ENCODE measurements at regions not wholly inside any gene's neighbourhood (a gene's known extent, or its start where the extent isn't known, plus 50 kb on each side); places are given as distances from the start of the nearest gene placed in this dataset.

DNA sequence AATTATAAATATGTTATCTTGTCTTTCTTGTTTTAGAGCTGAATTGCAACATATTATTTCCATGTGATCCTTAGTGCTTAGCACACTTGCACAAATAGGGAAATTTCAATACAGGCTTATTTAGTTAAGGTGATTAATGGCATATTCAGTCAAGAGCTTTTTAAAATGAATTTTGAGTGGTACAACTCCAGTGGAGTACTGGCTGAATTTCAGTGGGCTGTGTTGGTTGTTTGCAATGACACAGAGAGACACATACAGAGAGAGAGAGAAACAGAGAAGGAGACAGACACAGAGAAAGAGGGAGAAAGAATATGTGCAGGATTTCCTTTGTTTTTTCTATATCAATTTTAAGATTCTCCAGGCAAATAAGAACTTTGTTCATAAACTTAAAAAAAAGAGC, 766.9 kb downstream of the DNAJB9 start:
- Histone ChIP-seq H3K9me3 (no peaks in the 10 kb centered on the region), H3K4me1 (no peaks in the 10 kb centered on the region), H3K36me3 (no peaks in the 10 kb centered on the region), H3K4me3 (no peak overlapping the region), H3K27me3 (no peaks in the 10 kb centered on the region), H3K27ac (no peak overlapping the region)
- TF ChIP-seq, protein P1, sequence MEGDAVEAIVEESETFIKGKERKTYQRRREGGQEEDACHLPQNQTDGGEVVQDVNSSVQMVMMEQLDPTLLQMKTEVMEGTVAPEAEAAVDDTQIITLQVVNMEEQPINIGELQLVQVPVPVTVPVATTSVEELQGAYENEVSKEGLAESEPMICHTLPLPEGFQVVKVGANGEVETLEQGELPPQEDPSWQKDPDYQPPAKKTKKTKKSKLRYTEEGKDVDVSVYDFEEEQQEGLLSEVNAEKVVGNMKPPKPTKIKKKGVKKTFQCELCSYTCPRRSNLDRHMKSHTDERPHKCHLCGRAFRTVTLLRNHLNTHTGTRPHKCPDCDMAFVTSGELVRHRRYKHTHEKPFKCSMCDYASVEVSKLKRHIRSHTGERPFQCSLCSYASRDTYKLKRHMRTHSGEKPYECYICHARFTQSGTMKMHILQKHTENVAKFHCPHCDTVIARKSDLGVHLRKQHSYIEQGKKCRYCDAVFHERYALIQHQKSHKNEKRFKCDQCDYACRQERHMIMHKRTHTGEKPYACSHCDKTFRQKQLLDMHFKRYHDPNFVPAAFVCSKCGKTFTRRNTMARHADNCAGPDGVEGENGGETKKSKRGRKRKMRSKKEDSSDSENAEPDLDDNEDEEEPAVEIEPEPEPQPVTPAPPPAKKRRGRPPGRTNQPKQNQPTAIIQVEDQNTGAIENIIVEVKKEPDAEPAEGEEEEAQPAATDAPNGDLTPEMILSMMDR (IDR thresholded peaks at IDR 0.05) = no peak
- TF ChIP-seq POLR2A (IDR thresholded peaks at IDR 0.05) (no peak), EP300 (IDR thresholded peaks at IDR 0.05) (no peak)
- DNase-seq (ENCODE audit: low spot score in 2 of 2) = no peak

DNA sequence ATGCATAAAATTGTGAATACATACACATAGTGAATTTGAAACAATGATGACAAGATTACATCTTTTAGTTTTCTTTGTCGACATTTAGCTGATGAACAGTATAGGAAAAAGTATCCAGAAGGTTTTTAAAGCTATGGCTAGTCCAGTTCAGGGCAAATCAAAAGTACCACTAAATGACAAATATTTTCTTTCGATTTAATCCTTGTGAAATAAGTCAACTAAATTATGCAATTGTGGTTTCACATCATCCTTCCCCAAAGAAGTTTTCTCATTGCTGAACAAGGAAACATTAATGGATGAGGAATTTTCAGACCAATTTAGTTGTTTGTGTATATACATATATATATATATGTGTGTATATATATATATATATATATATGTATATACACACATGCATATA, 774.0 kb downstream of the DNAJB9 start:
- H3K36me3 ChIP-seq = no peaks in the 10 kb centered on the region
- H3K4me1 ChIP-seq = no peaks in the 10 kb centered on the region
- TF ChIP-seq POLR2A (IDR thresholded peaks at IDR 0.05) (no peak), EP300 (IDR thresholded peaks at IDR 0.05) (no peak)
- TF ChIP-seq, protein P1 (IDR thresholded peaks at IDR 0.05) = no peak
- H3K27me3 ChIP-seq = no peaks in the 10 kb centered on the region
- WGBS, 2 donors = 88 to 97% methylated on average over 2 of the region's 2 CpGs
- no peak for DNase-seq (ENCODE audit: low spot score in 2 of 2)
- no peaks in the 10 kb centered on the region for H3K9me3 ChIP-seq
- no peak overlapping the region for H3K27ac ChIP-seq
- no peak overlapping the region for H3K4me3 ChIP-seq

DNA sequence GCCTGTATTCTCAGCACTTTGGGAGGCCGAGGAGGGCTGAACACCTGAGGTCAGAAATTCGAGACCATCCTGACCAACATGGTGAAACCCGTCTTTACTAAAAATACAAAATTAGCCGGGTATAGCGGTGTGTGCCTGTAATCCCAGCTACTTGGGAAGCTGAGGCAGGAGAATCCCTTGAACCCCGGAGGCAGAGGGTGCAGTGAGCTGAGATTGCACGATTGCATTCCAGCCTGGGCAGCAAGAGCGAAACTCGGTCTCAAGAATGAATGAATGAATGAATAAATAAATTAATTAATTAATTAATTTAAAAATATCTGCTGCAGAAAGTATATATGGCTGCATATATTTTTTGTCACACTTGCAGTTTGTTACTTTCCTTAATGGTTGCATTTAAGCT, 781.8 kb downstream of the DNAJB9 start:
- Histone ChIP-seq H3K27me3 (no peaks in the 10 kb centered on the region), H3K9me3 (no peaks in the 10 kb centered on the region), H3K36me3 (no peaks in the 10 kb centered on the region), H3K4me1 (no peaks in the 10 kb centered on the region), H3K27ac (no peak overlapping the region), H3K4me3 (no peak overlapping the region)
- TF ChIP-seq EP300 (IDR thresholded peaks at IDR 0.05) (no peak), POLR2A (IDR thresholded peaks at IDR 0.05) (no peak)
- TF ChIP-seq, protein P1 (IDR thresholded peaks at IDR 0.05) = no peak
- 94 to 95% methylated on average over 9 of the region's 9 CpGs for WGBS, 2 donors
- DNase-seq (ENCODE audit: low spot score in 2 of 2) = no peak

DNA sequence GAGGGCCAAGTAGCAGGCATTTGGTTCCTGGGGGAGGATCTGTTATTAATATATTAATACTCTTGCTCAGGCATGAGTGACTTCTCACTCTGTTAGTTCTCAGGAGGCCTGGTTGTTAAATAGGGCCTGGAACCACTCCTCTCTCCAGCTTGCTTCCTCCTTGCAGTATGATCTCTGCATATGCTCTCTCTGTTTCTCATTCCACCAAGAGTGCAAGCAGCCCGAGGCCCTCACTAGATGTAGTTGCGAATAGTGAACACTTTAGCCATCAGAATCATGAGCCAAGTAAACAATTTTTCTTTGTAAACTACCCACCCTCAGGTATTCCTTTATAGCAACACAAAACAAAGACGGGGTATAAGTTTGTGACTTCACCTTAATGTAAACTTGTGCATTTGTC, 784.3 kb downstream of the DNAJB9 start:
- H3K36me3 ChIP-seq = no peaks in the 10 kb centered on the region
- no peak overlapping the region for H3K4me3 ChIP-seq
- no peaks in the 10 kb centered on the region for H3K27me3 ChIP-seq
- H3K4me1 ChIP-seq = no peaks in the 10 kb centered on the region
- TF ChIP-seq POLR2A (IDR thresholded peaks at IDR 0.05) = no peak
- no peak for TF ChIP-seq EP300 (IDR thresholded peaks at IDR 0.05)
- TF ChIP-seq, protein P1 (IDR thresholded peaks at IDR 0.05) = no peak
- no peaks in the 10 kb centered on the region for H3K9me3 ChIP-seq
- no peak overlapping the region for H3K27ac ChIP-seq
- WGBS, 2 donors = 61 to 77% methylated on average over 3 of the region's 3 CpGs
- DNase-seq (ENCODE audit: low spot score in 2 of 2) = no peak

DNA sequence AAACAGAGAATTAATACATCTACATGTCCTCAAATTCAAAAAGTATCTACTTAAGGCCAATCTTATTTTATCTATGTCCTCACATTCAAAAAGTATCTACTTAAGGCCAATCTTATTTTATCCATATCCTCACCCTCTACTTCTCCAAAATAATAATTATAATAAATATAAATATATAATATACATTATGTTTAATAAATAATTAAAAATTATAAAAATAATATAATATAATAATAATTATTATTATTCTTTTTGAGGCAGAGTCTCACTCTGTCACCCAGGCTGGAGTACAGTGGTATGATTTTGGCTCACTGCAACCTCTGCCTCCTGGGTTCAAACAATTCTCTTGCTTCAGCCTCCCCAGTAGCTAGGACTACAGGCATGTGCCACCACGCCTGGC, 784.9 kb downstream of the DNAJB9 start:
- Histone ChIP-seq H3K27me3 (no peaks in the 10 kb centered on the region), H3K4me3 (no peak overlapping the region), H3K36me3 (no peaks in the 10 kb centered on the region), H3K4me1 (no peaks in the 10 kb centered on the region), H3K27ac (no peak overlapping the region), H3K9me3 (no peaks in the 10 kb centered on the region)
- TF ChIP-seq, protein P1 (IDR thresholded peaks at IDR 0.05) = no peak
- TF ChIP-seq POLR2A (IDR thresholded peaks at IDR 0.05) (no peak), EP300 (IDR thresholded peaks at IDR 0.05) (no peak)
- DNase-seq (ENCODE audit: low spot score in 2 of 2) = no peak
- 41 to 88% methylated on average over 1 of the region's 1 CpG for WGBS, 2 donors
